IMR-90 (cell line): ENCODE measurements at regions not wholly inside any gene's neighbourhood (a gene's known extent, or its start where the extent isn't known, plus 50 kb on each side); places are given as distances from the start of the nearest gene placed in this dataset.

Source experiments
- ATAC-seq: fragments of 200-7000 bp; cut with Tn5 transposase; 2 replicates; pipeline ENCODE4 v1.9.1; 2020; ENCODE audit warnings: low read depth, mild to moderate bottlenecking, moderate library complexity
- BruUV-seq: library from RNA; stranded (reverse); fragments of 400-500 nt; replicated peaks from 2 replicates; lab custom pipeline; 2021; lab: Mats Ljungman, UMichigan
- CTCF ChIA-PET: fragments of 300-600 bp; formaldehyde crosslinking; extraction: SDS; loops from one replicate; lab custom pipeline; 2021; ENCODE audit warnings: antibody characterized with exemption; lab: Yijun Ruan, JAX
- POLR2A ChIA-PET: fragments of 300-600 bp; sonication (Branson Sonifier 250); formaldehyde crosslinking; loops from one replicate; lab custom pipeline; 2022; ENCODE audit warnings: antibody characterized with exemption; ENCODE audit not compliant: unreplicated experiment; lab: Charles Lee
- DNase-seq: peaks from one replicate; pipeline ENCODE4 v3.0.0; 2013
- H2AFZ ChIP-seq: replicated peaks from 2 replicates; pipeline ENCODE3; 2013; ENCODE audit warnings: low read length, mild to moderate bottlenecking; ENCODE audit not compliant: poor library complexity
- H2AK5ac ChIP-seq: 2 replicates; pipeline ENCODE4 v1.6.1; 2013; ENCODE audit warnings: low read depth, low read length, inconsistent platforms
- H2AK9ac ChIP-seq: replicated peaks from 2 replicates; pipeline ENCODE3; 2013; ENCODE audit warnings: mild to moderate bottlenecking, low read depth, low read length, moderate library complexity; ENCODE audit not compliant: poor library complexity
- H2BK120ac ChIP-seq: 2 replicates; pipeline ENCODE4 v1.6.1; 2013; ENCODE audit warnings: low read depth, low read length, inconsistent platforms
- H2BK15ac ChIP-seq: 3 replicates; pipeline ENCODE4 v1.6.1; 2013; ENCODE audit warnings: low read depth, low read length, inconsistent platforms
- H2BK20ac ChIP-seq: 2 replicates; pipeline ENCODE4 v1.6.1; 2013; ENCODE audit warnings: low read depth, mild to moderate bottlenecking, inconsistent platforms, low read length, moderate library complexity
- H2BK5ac ChIP-seq: 2 replicates; pipeline ENCODE4 v1.6.1; 2013; ENCODE audit warnings: mild to moderate bottlenecking, low read depth, low read length, inconsistent platforms; ENCODE audit not compliant: poor library complexity, severe bottlenecking
- H3K14ac ChIP-seq: replicated peaks from 2 replicates; pipeline ENCODE4 v1.6.1; 2013; ENCODE audit warnings: low read depth, low read length, inconsistent platforms
- H3K18ac ChIP-seq: 2 replicates; pipeline ENCODE4 v1.6.1; 2013; ENCODE audit warnings: low read depth, low read length, control low read depth
- H3K23ac ChIP-seq: 2 replicates; pipeline ENCODE4 v1.6.1; 2013; ENCODE audit warnings: low read depth, low read length, inconsistent platforms
- H3K27ac ChIP-seq: 2 replicates; pipeline ENCODE4 v1.5.1; 2013; ENCODE audit warnings: mild to moderate bottlenecking, control low read depth, low read length; ENCODE audit not compliant: insufficient read depth
- H3K27me3 ChIP-seq: 2 replicates; pipeline ENCODE4 v1.6.1; 2013; ENCODE audit warnings: low read length; ENCODE audit not compliant: control insufficient read depth, insufficient read depth
- H3K36me3 ChIP-seq: 2 replicates; pipeline ENCODE4 v1.6.1; 2013; ENCODE audit warnings: low read length, mixed read lengths; ENCODE audit not compliant: control insufficient read depth, insufficient read depth
- H3K4ac ChIP-seq: 2 replicates; pipeline ENCODE4 v1.6.1; 2013; ENCODE audit warnings: low read depth, low read length, inconsistent platforms
- H3K4me1 ChIP-seq: 2 replicates; pipeline ENCODE4 v1.6.1; 2013; ENCODE audit warnings: low read length, mixed read lengths; ENCODE audit not compliant: control insufficient read depth, insufficient read depth
- H3K4me2 ChIP-seq: 2 replicates; pipeline ENCODE4 v1.6.1; 2013; ENCODE audit warnings: low read depth, mild to moderate bottlenecking, control low read depth, low read length, moderate library complexity
- H3K4me3 ChIP-seq: 2 replicates; pipeline ENCODE4 v1.5.1; 2013; ENCODE audit warnings: low read depth, mild to moderate bottlenecking, control low read depth, low read length, moderate library complexity; ENCODE audit not compliant: insufficient read depth
- H3K56ac ChIP-seq: 2 replicates; pipeline ENCODE4 v1.6.1; 2013; ENCODE audit warnings: low read length, inconsistent platforms; ENCODE audit not compliant: insufficient read depth; ENCODE audit errors: extremely low read depth
- H3K79me1 ChIP-seq, 2 experiments: 2 replicates each; pipeline ENCODE4 v1.6.1; 2013; ENCODE audit warnings: low read length in 2 of 2, inconsistent platforms in 1 of 2, low read depth in 1 of 2
- H3K9ac ChIP-seq: 2 replicates; pipeline ENCODE4 v1.6.1; 2013; ENCODE audit warnings: low read depth, low read length, control low read depth
- H3K9me1 ChIP-seq: 2 replicates; pipeline ENCODE4 v1.6.1; 2013; ENCODE audit warnings: low read length, inconsistent platforms; ENCODE audit not compliant: insufficient read depth
- H3K9me3 ChIP-seq: 2 replicates; pipeline ENCODE4 v1.6.1; 2013; ENCODE audit warnings: low read length; ENCODE audit not compliant: control insufficient read depth, insufficient read depth
- H4K20me1 ChIP-seq: 2 replicates; pipeline ENCODE4 v1.6.1; 2013; ENCODE audit warnings: low read length, inconsistent platforms; ENCODE audit not compliant: insufficient read depth
- H4K5ac ChIP-seq: 2 replicates; pipeline ENCODE4 v1.6.1; 2013; ENCODE audit warnings: mild to moderate bottlenecking, low read depth, low read length, control low read depth
- H4K8ac ChIP-seq, 2 experiments: 2 replicates each; pipeline ENCODE4 v1.6.1; 2013; ENCODE audit warnings: low read depth in 2 of 2, low read length in 2 of 2, control low read depth in 1 of 2, inconsistent platforms in 1 of 2
- H4K91ac ChIP-seq: 2 replicates; pipeline ENCODE4 v1.6.1; 2013; ENCODE audit warnings: low read depth, low read length, inconsistent platforms; ENCODE audit not compliant: insufficient read depth
- CHD1 ChIP-seq: IDR thresholded peaks from 2 replicates; pipeline ENCODE4 v1.6.1; 2012; ENCODE audit warnings: low read depth, low read length, improper control_type of control experiment
- CTCF ChIP-seq: conservative IDR thresholded peaks from 2 replicates; pipeline ENCODE4 v1.5.1; 2012; ENCODE audit warnings: mild to moderate bottlenecking, low read depth, low read length, improper control_type of control experiment
- MAFK ChIP-seq: IDR thresholded peaks from 2 replicates; pipeline ENCODE4 v1.6.1; 2012; ENCODE audit warnings: low read depth, low read length, improper control_type of control experiment
- POLR2A ChIP-seq: IDR thresholded peaks from 2 replicates; pipeline ENCODE4 v1.6.1; 2012; ENCODE audit warnings: mild to moderate bottlenecking, low read depth, low read length
- RCOR1 ChIP-seq: IDR thresholded peaks from 2 replicates; pipeline ENCODE4 v1.6.1; 2012; ENCODE audit warnings: mild to moderate bottlenecking, low read length, improper control_type of control experiment; ENCODE audit not compliant: insufficient replicate concordance
- WGBS, 2 experiments: methylation state at CpG; one replicate each; pipeline versions ENCODE4 v1.1.5 to v1.1.7; 2013; ENCODE audit warnings: missing lambda C conversion rate in 2 of 2; ENCODE audit not compliant: insufficient read length in 1 of 2; ENCODE audit errors: extremely low coverage in 2 of 2; 5-methylcytosine and 5-hydroxymethylcytosine counted together
- dilution Hi-C: fragments of 300-500 bp; cut with HindIII; formaldehyde crosslinking; loops from one replicate; pipeline ENCODE4 v1.14.3; 2018; ENCODE audit warnings: low sequenced_read_pairs; ENCODE audit not compliant: unreplicated experiment
- in situ Hi-C: fragments of 300-500 bp; cut with MboI; formaldehyde crosslinking; loops from 3 replicates; pipeline ENCODE4 v1.14.3; 2019; ENCODE audit warnings: low sequenced_read_pairs, inconsistent platforms, mixed read lengths
- intact Hi-C: fragments of 100-400 bp; cut with micrococcal nuclease; formaldehyde crosslinking; loops from 2 replicates; pipeline ENCODE4 v1.10.0; 2022

GRCh38 chr10:113222207-113222606, 272.2 kb downstream of the TCF7L2 start:
- Histone ChIP-seq H4K5ac (no peak overlapping the region), H3K18ac (no peak overlapping the region), H2AFZ (no peak overlapping the region), H2BK120ac (no peak overlapping the region), H2BK15ac (no peak overlapping the region), H4K91ac (no peak overlapping the region), H3K14ac (no peak overlapping the region), H2AK9ac (no peak overlapping the region), H3K4me1 (no peaks in the 10 kb centered on the region), H3K9me3 (no peaks in the 10 kb centered on the region), H3K36me3 (no peaks in the 10 kb centered on the region), H3K4me2 (no peak overlapping the region), H2AK5ac (no peak overlapping the region), H4K20me1 (no peaks in the 10 kb centered on the region), H3K56ac (no peak overlapping the region), H3K27ac (no peak overlapping the region), H2BK20ac (no peak overlapping the region), H3K4ac (no peak overlapping the region), H3K9ac (no peak overlapping the region), H3K23ac (no peak overlapping the region; the same call in 1 of the 2 replicates), H3K4me3 (no peak overlapping the region), H3K27me3 (peaks cover 8% of the 10 kb centered on the region), H4K8ac (no peak overlapping the region), H2BK5ac (no peak overlapping the region), H3K79me1 (no peaks in the 10 kb centered on the region), H3K9me1 (no peaks in the 10 kb centered on the region)
- in situ Hi-C loops: no loop called here
- dilution Hi-C loops: no loop called here
- TF ChIP-seq CHD1: no peak
- no peak for TF ChIP-seq POLR2A
- TF ChIP-seq CTCF: no peak
- TF ChIP-seq MAFK: no peak
- TF ChIP-seq RCOR1: no peak
- intact Hi-C loops: no loop called here
- DNase-seq (no peak), ATAC-seq (no peak)
- WGBS, 2 experiments: 61% methylated on average over 5 of the region's 12 CpGs; no CpG with 5 or more reads in 1 of the 2 experiments
- no TSS peak for BruUV-seq
- ChIA-PET POLR2A (no interaction called here), CTCF (no interaction called here)
